GM23338 (cell line): ENCODE measurements at regions not wholly inside any gene's neighbourhood (a gene's known extent, or its start where the extent isn't known, plus 50 kb on each side); places are given as distances from the start of the nearest gene placed in this dataset.

Experiments used
- ATAC-seq: fragments of 200-7000 bp; cut with Tn5 transposase; 3 replicates; pipeline ENCODE4 v1.9.1; 2020
- DNase-seq: peaks from one replicate; pipeline ENCODE4 v3.0.0-alpha.2; 2015; ENCODE audit warnings: low spot score
- H2AFZ ChIP-seq: fragments of 200-600 bp; sonication (generic); 2 replicates; pipeline ENCODE4 v1.8.0; 2016; ENCODE audit warnings: antibody characterized with exemption, mild to moderate bottlenecking, moderate library complexity
- H3F3A ChIP-seq: fragments of 200-600 bp; sonication (generic); replicated peaks from 2 replicates; pipeline ENCODE4 v1.8.0; 2017; ENCODE audit warnings: antibody characterized with exemption, mixed run types, low read depth
- H3K27ac ChIP-seq: fragments of 200-600 bp; sonication (generic); 2 replicates; pipeline ENCODE4 v1.6.1; 2016; ENCODE audit warnings: low read depth
- H3K27me3 ChIP-seq: fragments of 200-600 bp; sonication (generic); 2 replicates; pipeline ENCODE4 v1.8.0; 2016; ENCODE audit warnings: mild to moderate bottlenecking, mixed run types, moderate library complexity; ENCODE audit not compliant: insufficient read depth
- H3K36me3 ChIP-seq: fragments of 200-600 bp; sonication (generic); 2 replicates; pipeline ENCODE4 v1.8.0; 2016; ENCODE audit warnings: mild to moderate bottlenecking; ENCODE audit not compliant: insufficient read depth
- H3K4me1 ChIP-seq: fragments of 200-600 bp; sonication (generic); 2 replicates; pipeline ENCODE4 v1.8.0; 2016; ENCODE audit warnings: mild to moderate bottlenecking, moderate library complexity; ENCODE audit not compliant: insufficient read depth
- H3K4me2 ChIP-seq: fragments of 200-600 bp; sonication (generic); 2 replicates; pipeline ENCODE4 v1.7.1; 2017; ENCODE audit warnings: mixed run types
- H3K4me3 ChIP-seq: fragments of 200-600 bp; sonication (generic); 2 replicates; pipeline ENCODE4 v1.6.1; 2016; ENCODE audit warnings: mixed run types
- H3K79me2 ChIP-seq: fragments of 200-600 bp; sonication (generic); replicated peaks from 2 replicates; pipeline ENCODE4 v1.8.0; 2017; ENCODE audit warnings: mild to moderate bottlenecking; ENCODE audit not compliant: insufficient read depth
- H3K9me2 ChIP-seq: fragments of 200-600 bp; sonication (generic); 2 replicates; pipeline ENCODE4 v1.8.0; 2017; ENCODE audit not compliant: insufficient read depth
- H4K20me1 ChIP-seq: fragments of 200-600 bp; sonication (generic); replicated peaks from 2 replicates; pipeline ENCODE4 v1.8.0; 2017; ENCODE audit warnings: mild to moderate bottlenecking; ENCODE audit not compliant: insufficient read depth
- H3K27ac Mint-ChIP-seq: 2 replicates; pipeline ENCODE4 v1.8.0; 2020; ENCODE audit warnings: inconsistent platforms, mild to moderate bottlenecking, moderate library complexity, mixed read lengths
- H3K27me3 Mint-ChIP-seq: 3 replicates; pipeline ENCODE4 v1.8.0; 2022; ENCODE audit warnings: low read depth, mild to moderate bottlenecking, moderate library complexity, mixed read lengths, inconsistent platforms; ENCODE audit not compliant: insufficient read depth, poor library complexity
- H3K36me3 Mint-ChIP-seq: 3 replicates; pipeline ENCODE4 v1.8.0; 2021; ENCODE audit warnings: low read depth, mild to moderate bottlenecking, inconsistent platforms, moderate library complexity, mixed read lengths
- H3K4me1 Mint-ChIP-seq: 3 replicates; pipeline ENCODE4 v1.8.0; 2020; ENCODE audit warnings: mild to moderate bottlenecking, inconsistent platforms, mixed read lengths
- H3K4me3 Mint-ChIP-seq: 3 replicates; pipeline ENCODE4 v1.8.0; 2021; ENCODE audit warnings: moderate library complexity, mild to moderate bottlenecking, inconsistent platforms, mixed read lengths
- H3K9me3 Mint-ChIP-seq: 3 replicates; pipeline ENCODE4 v1.8.0; 2020; ENCODE audit warnings: moderate library complexity, mild to moderate bottlenecking, inconsistent platforms, mixed read lengths
- EZH2 ChIP-seq: fragments of 200-600 bp; sonication (generic); IDR thresholded peaks from one replicate; pipeline ENCODE4 v1.8.0; 2017; ENCODE audit warnings: antibody characterized with exemption, mild to moderate bottlenecking, low read depth; ENCODE audit not compliant: unreplicated experiment
- EZH2phosphoT487 ChIP-seq: fragments of 200-600 bp; sonication (generic); IDR thresholded peaks from one replicate; pipeline ENCODE4 v1.8.1; 2018; ENCODE audit warnings: antibody characterized with exemption; ENCODE audit not compliant: unreplicated experiment
- JUNB ChIP-seq: IDR thresholded peaks from one replicate; pipeline ENCODE4 v1.6.1; 2016; ENCODE audit warnings: antibody characterized with exemption; ENCODE audit not compliant: unreplicated experiment
- POLR2AphosphoS5 ChIP-seq: IDR thresholded peaks from 2 replicates; pipeline ENCODE4 v1.6.1; 2016; ENCODE audit warnings: antibody characterized with exemption, low read depth
- STAT1 ChIP-seq: IDR thresholded peaks from one replicate; pipeline ENCODE4 v1.6.1; 2016; ENCODE audit warnings: antibody characterized with exemption; ENCODE audit not compliant: unreplicated experiment
- ZNF114 ChIP-seq: fragments of 250-450 bp; sonication (Bioruptor Pico); IDR thresholded peaks from 2 replicates; pipeline ENCODE4 v1.5.0; 2020; ENCODE audit warnings: mild to moderate bottlenecking, moderate library complexity
- TF ChIP-seq, protein P1 (sequence below): IDR thresholded peaks from one replicate; pipeline ENCODE4 v1.6.1; 2018; ENCODE audit warnings: antibody characterized with exemption; ENCODE audit not compliant: unreplicated experiment
- TF ChIP-seq, protein P2 (sequence below): IDR thresholded peaks from 2 replicates; pipeline ENCODE4 v1.6.1; 2016; ENCODE audit warnings: antibody characterized with exemption

DNA sequence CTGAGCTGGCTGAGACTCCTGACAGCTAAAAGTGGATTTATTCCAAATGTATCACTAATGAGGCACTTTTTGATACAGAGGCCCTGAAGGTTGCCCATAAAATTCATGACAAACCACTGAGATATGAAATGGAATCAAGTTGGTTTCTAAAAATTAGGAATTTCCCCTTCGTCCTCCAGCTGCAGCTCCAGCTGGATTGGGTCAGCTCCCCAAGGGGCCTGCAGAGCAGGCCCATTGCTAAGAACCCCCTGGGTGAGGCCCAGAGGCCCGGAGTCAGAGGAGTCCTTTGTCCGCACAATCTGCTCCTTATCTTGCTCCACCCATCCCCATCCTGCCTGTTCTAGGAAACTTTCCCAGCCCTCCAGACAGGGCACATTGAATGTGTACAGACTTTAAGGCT, 163.5 kb upstream of the TOP1 start (continued):
- TF ChIP-seq, protein P1, sequence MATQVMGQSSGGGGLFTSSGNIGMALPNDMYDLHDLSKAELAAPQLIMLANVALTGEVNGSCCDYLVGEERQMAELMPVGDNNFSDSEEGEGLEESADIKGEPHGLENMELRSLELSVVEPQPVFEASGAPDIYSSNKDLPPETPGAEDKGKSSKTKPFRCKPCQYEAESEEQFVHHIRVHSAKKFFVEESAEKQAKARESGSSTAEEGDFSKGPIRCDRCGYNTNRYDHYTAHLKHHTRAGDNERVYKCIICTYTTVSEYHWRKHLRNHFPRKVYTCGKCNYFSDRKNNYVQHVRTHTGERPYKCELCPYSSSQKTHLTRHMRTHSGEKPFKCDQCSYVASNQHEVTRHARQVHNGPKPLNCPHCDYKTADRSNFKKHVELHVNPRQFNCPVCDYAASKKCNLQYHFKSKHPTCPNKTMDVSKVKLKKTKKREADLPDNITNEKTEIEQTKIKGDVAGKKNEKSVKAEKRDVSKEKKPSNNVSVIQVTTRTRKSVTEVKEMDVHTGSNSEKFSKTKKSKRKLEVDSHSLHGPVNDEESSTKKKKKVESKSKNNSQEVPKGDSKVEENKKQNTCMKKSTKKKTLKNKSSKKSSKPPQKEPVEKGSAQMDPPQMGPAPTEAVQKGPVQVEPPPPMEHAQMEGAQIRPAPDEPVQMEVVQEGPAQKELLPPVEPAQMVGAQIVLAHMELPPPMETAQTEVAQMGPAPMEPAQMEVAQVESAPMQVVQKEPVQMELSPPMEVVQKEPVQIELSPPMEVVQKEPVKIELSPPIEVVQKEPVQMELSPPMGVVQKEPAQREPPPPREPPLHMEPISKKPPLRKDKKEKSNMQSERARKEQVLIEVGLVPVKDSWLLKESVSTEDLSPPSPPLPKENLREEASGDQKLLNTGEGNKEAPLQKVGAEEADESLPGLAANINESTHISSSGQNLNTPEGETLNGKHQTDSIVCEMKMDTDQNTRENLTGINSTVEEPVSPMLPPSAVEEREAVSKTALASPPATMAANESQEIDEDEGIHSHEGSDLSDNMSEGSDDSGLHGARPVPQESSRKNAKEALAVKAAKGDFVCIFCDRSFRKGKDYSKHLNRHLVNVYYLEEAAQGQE = no peak
- TF ChIP-seq EZH2 = no peak
- no peak for TF ChIP-seq EZH2phosphoT487

DNA sequence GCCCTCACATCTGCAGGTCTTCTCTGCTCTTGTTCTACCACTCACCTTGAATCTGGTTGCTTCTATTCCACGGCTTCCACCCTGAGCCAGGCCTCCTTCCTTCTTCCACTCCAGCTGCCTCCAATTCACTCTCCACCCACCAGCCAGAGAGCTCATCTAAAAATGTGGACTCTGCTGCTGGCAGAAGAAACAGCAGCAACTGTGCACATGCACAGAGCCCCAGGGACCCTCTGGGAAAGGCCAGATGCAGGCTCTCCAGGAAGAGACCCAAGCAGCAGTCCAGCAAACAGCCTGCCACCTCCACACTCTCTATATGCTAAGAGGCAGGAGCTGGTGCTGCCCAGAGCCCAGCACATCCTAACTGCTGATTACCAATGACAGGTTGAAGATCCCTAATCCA, 162.6 kb upstream of the TOP1 start:
- Mint-ChIP-seq H3K4me3 (no peak overlapping the region), H3K9me3 (no peaks in the 10 kb centered on the region), H3K4me1 (peaks cover 8% of the 10 kb centered on the region), H3K27me3 (peaks cover 10% of the 10 kb centered on the region), H3K27ac (no peak overlapping the region), H3K36me3 (no peaks in the 10 kb centered on the region; the same call in 2 of the 3 replicates)
- H3K27me3 ChIP-seq = no peaks in the 10 kb centered on the region
- H3F3A ChIP-seq = no peaks in the 10 kb centered on the region
- DNase-seq (no peak), ATAC-seq (no peak)
- no peak overlapping the region for H2AFZ ChIP-seq
- H3K36me3 ChIP-seq = no peaks in the 10 kb centered on the region
- H3K79me2 ChIP-seq = no peaks in the 10 kb centered on the region
- no peak overlapping the region for H3K4me3 ChIP-seq
- no peak for TF ChIP-seq ZNF114 (CRISPR knock-in tag)
- TF ChIP-seq POLR2AphosphoS5 = no peak
- TF ChIP-seq, protein P2, sequence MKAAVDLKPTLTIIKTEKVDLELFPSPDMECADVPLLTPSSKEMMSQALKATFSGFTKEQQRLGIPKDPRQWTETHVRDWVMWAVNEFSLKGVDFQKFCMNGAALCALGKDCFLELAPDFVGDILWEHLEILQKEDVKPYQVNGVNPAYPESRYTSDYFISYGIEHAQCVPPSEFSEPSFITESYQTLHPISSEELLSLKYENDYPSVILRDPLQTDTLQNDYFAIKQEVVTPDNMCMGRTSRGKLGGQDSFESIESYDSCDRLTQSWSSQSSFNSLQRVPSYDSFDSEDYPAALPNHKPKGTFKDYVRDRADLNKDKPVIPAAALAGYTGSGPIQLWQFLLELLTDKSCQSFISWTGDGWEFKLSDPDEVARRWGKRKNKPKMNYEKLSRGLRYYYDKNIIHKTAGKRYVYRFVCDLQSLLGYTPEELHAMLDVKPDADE = no peak
- TF ChIP-seq JUNB = no peak
- TF ChIP-seq STAT1 = no peak
- TF ChIP-seq, protein P1 = no peak
- H3K9me2 ChIP-seq = peaks cover 11% of the 10 kb centered on the region; the same call in 1 of the 2 replicates
- no peak overlapping the region for H3K27ac ChIP-seq
- H3K4me2 ChIP-seq = no peak overlapping the region
- H4K20me1 ChIP-seq = no peaks in the 10 kb centered on the region
- 0 out of 2 replicates have a peak, but pooled peaks cover 8% of the 10 kb centered on the region for H3K4me1 ChIP-seq
